ENCODE measurements at regions not wholly inside any gene's neighbourhood (a gene's known extent, or its start where the extent isn't known, plus 50 kb on each side); places are given as distances from the start of the nearest gene placed in this dataset.
"Not testable (repeated sequence)": the region's sequence is repeated elsewhere in the genome, so short reads cannot be mapped to it uniquely, and the experiment has no call there.

DNA sequence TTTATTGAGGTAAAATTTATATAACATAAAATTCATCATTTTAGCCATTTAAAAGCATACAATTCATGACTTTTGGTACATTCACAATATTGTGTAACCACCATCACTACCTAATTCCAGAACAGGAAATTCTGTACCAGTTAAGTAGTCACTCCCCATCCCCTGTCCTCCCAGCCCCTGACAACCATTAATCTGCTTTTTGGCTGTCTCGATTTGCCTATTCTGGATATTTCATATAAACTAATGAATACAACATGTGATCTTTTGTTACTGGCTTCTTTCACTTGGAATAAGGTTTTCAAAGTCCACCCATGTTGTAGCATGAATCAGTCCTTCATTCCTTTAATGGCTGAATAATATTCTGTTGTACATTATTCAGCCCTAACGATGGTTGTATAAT lies 115.6 kb upstream of the KLF14 start:
- DNase-seq (ENCODE audit: low read depth): no peak

DNA sequence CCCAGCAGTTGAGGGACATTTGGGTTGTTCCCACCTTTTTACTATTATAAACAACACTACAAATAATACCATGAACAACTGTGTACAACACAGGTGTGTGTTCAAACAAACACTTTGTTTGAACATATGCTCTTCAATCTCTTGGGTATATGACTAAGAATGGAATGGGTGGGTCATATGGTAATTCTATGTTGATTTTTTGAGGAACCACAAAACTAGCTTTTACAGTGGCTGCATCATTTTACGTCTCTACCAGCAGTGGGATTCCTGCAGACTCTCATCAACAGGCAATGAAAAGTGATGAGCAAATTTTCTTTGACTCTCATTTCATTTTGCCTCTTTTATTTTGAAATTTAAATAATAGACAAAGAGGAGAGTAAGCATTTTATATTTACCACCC lies 116.9 kb upstream of the KLF14 start:
- DNase-seq (ENCODE audit: low read depth): no peak

DNA sequence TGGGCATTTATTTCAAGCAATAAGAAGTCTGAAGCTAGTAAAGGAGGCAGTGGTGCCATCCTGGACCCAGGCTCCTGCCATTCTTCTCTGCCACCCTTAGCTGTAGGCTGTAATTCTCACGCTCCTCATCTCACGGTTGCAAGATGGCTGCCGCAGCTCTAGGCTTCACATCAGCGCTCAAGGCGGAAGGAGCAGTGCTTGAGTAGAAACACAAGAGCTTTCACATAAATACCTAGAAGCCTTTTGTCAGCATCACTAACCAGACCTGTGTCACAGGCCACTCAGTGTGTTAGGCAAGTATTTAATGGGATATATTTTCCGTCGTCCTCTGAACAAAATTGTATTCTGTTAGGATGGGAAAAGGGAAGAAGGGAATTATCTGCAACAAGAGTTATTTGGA lies 118.9 kb upstream of the KLF14 start:
- DNase-seq (ENCODE audit: low read depth): no peak

DNA sequence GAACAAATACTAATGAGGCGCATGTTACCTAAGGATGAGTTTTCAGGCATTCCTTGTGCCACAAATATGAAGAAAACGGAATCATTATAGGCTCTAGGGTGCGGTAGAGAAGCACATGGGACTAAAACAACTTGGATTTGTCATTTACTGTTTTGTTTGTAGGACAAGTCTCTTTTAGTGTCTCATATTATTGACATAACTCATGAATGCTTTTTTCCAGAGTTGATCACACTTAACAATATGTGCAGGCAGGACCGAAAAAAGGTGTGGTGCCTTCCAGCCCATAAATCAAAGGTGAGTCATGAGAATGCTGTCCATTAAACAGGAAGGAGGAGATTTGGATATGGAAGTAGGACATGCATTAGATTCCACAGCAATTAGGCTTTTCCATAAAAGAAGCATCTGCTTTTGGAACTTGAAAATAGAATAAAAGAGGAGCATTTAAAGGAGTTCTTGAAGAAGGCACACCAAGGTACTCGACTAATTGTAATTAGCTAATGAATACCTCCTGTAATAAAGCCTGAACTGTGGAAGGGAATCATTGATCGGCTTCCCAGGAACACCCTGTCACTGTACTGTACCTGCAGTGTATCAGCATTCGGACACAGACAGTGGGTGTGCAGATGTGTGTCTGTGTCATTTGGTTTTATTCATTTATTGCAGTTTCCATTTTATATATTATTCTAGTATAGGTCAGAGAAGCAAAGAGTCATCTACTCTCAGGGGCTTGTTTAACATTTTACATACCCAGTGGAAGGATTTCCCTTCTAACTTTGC lies 119.7 kb upstream of the KLF14 start:
- peak; percentile 81 for DNase-seq (ENCODE audit: low read depth)

DNA sequence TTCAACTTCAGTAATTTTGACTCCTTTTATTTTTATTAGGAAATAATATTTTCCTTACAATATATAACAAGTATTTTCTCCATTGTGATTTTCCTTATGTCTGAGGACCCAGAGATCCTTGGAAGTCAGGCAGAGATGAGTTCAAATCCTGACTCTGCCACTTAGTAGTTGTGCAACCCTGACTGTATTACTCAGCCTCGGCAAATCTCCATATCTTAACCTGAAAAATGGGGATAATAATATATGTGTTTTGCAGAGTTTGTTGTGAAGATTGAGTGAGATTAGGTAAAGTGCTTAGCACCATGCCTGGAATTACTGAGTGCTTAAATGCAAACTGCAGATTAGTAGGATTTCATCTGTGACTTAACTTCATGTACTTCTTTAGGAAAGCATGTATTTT lies 120.5 kb upstream of the KLF14 start:
- DNase-seq (ENCODE audit: low read depth): no peak

GRCh38 chr7:130856866-130857265 lies 122.9 kb upstream of the KLF14 start:
- DNase-seq (ENCODE audit: low read depth): no peak

GRCh38 chr7:130860832-130861231 lies 126.8 kb upstream of the KLF14 start:
- DNase-seq (ENCODE audit: low read depth): not testable (repeated sequence)

DNA sequence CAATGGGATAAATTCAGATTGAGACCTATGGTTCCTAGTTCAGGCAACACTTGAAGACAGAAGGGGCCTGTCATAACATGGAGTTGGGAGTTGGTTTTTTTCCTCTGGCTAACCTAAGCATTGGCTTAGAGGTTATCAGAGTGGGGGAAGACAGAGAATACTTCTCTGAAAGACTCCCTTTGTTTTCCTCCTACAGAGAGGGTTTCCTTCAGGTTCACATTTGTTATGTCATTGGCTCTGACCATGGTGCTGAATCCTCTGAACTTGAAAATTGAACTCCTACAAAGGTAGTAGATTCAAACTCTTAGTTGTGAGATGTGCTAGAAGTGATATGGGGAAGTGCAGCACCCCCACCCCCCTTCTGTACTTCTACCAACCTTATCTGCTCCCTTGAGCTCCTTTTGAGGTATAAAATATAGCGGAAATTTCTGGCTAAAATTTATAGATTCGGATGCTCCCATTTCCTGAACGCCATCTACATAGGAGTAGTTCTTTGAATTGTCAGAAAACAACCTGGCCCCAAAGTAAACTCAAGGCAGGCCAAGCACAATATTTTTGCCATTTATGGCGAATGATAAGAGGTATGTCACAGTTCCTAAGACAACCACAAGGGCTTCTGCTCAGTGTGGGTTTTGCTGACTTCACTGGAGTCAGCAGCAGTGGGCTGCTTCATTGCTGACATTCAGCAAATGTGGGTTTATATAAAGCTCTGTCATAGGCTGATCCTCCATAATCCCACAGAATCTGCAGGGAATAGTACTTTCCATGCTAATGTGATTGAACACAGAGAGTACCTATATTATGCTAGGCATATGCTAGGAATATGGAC lies 131.6 kb upstream of the KLF14 start:
- peak; percentile 39 for DNase-seq (ENCODE audit: low read depth)

- DNase-seq (ENCODE audit: low read depth): no peak
Observed at GRCh38 chr7:130867039-130867438, 133.0 kb upstream of the KLF14 start.

- no peak for DNase-seq (ENCODE audit: low read depth)
Observed at GRCh38 chr7:130867581-130868136, 133.7 kb upstream of the KLF14 start.

GRCh38 chr7:130868139-130868538 lies 134.1 kb upstream of the KLF14 start:
- no peak for DNase-seq (ENCODE audit: low read depth)

GRCh38 chr7:130869918-130870317 lies 135.9 kb upstream of the KLF14 start:
- no peak for DNase-seq (ENCODE audit: low read depth)

- no peak for DNase-seq (ENCODE audit: low read depth)
Observed at GRCh38 chr7:130872341-130872740, 138.3 kb upstream of the KLF14 start.

- no peak for DNase-seq (ENCODE audit: low read depth)
Observed at GRCh38 chr7:130872756-130873448, 138.9 kb upstream of the KLF14 start.

- DNase-seq (ENCODE audit: low read depth): no peak
Observed at GRCh38 chr7:130874071-130874915, 140.3 kb upstream of the KLF14 start.

DNA sequence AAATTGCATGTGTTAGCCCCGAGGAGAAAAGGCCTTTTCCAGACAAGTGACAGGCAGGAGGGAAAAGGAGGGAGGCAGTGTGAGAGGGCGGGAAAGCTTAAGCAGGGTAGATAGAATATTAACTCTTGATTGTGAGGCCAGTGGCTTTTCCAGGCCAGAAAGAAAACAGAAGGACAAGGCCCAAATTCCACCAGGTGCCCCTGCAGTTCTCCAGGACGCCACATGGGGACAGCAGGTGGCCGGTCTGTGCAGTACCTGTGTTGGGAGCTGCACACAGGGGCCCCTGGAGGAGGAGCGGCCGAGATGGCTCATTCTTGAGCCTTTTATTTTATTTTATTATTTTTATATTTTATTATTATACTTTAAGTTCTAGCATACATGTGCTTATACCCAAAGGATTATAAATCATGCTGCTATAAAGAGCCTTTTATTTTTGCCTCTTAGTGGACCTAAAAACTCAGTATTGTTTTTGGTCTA lies 141.3 kb upstream of the KLF14 start:
- peak; percentile 28 for DNase-seq (ENCODE audit: low read depth)

DNA sequence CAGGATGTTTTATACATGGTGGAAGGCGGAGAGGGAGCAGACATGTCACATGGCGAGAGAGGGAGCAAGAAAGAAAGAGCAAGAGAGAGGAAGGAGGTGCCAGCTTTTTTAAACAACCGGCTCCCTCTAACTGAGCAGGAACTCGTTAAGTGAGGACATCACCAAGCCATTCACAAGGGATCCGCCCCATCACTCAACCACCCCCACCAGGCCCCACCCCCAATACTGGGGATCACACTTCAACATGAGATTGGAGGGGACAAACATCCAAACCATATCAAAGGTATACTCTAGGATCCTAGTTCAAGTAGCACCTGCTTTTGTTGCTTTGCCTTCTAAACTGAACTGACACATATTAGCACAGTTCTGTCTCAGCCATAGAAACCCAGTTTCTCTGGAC lies 141.9 kb upstream of the KLF14 start:
- DNase-seq (ENCODE audit: low read depth): no peak

- no peak for DNase-seq (ENCODE audit: low read depth)
Observed at GRCh38 chr7:130877236-130877990, 143.4 kb upstream of the KLF14 start.

GRCh38 chr7:130877991-130878305 lies 143.9 kb upstream of the KLF14 start:
- no peak for DNase-seq (ENCODE audit: low read depth)

DNA sequence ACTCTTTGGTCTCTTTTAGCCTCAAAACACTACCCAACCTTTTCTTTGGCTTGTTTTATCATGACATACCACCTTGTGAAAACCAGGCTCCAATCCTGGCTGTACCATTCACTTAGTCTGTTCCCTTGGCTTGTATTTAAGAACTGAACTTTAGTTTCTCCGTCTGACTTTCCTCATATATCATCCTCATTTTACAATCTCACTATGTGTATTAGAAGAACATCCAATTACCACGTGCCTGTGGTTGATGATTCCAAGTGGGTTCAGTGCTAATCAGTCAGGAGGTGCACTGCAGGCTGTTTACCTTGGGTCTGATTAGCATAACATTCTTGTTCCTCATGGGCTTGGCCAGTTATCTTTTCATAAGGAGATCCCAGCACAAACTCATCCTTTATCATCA lies 144.8 kb upstream of the KLF14 start:
- DNase-seq (ENCODE audit: low read depth): no peak

DNA sequence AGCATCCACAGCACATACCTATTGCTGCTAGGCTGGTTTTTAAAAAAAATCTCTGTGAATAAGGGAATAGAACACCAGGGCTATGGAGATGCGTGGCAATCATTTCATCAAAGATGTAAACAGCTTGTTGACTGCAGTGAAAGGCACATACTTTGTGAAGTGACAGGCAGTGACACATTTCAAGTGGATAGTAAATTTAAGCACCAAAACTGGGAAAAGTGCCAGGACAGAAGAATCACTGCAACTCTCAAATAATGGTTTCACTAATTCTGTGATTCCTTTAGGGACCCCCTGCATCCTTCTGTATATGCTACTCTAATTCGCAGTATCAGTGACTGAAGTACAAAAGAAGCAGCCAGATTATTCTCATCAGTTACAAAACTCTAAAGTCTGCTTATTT lies 145.2 kb upstream of the KLF14 start:
- DNase-seq (ENCODE audit: low read depth): peak; percentile 26

Measured in RPMI7951 (cell line).